ENCODE measurements at regions not wholly inside any gene's neighbourhood (a gene's known extent, or its start where the extent isn't known, plus 50 kb on each side); places are given as distances from the start of the nearest gene placed in this dataset.
"Not testable (repeated sequence)": the region's sequence is repeated elsewhere in the genome, so short reads cannot be mapped to it uniquely, and the experiment has no call there.

DNA sequence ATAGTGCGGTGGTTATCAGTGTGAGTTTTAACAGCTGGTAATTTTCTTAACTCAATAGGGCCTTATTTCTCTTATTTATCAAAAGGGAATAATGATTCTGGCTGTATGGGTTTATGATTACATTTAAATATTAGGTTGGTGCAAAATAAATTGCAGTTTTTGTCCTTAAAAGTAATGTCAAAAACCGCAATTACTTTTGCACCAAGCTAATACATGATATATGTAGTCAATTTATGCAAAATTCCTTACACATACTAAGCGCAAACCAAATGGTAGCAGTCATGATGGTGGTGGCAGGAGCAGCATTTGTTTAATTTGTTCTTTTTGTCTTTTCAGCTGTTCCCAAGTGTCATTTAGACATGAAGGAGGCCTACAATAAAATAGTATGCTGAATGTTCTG lies 1777.1 kb downstream of the OLFM4 start:
- no peak for DNase-seq (ENCODE audit: low read depth)
- TF ChIP-seq, protein P1, sequence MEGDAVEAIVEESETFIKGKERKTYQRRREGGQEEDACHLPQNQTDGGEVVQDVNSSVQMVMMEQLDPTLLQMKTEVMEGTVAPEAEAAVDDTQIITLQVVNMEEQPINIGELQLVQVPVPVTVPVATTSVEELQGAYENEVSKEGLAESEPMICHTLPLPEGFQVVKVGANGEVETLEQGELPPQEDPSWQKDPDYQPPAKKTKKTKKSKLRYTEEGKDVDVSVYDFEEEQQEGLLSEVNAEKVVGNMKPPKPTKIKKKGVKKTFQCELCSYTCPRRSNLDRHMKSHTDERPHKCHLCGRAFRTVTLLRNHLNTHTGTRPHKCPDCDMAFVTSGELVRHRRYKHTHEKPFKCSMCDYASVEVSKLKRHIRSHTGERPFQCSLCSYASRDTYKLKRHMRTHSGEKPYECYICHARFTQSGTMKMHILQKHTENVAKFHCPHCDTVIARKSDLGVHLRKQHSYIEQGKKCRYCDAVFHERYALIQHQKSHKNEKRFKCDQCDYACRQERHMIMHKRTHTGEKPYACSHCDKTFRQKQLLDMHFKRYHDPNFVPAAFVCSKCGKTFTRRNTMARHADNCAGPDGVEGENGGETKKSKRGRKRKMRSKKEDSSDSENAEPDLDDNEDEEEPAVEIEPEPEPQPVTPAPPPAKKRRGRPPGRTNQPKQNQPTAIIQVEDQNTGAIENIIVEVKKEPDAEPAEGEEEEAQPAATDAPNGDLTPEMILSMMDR (IDR thresholded peaks at IDR 0.05; ENCODE audit: low read depth, low read length, missing control alignments) = no peak
- no peak overlapping the region for H3K4me3 ChIP-seq (ENCODE audit: low read depth, low read length)

DNA sequence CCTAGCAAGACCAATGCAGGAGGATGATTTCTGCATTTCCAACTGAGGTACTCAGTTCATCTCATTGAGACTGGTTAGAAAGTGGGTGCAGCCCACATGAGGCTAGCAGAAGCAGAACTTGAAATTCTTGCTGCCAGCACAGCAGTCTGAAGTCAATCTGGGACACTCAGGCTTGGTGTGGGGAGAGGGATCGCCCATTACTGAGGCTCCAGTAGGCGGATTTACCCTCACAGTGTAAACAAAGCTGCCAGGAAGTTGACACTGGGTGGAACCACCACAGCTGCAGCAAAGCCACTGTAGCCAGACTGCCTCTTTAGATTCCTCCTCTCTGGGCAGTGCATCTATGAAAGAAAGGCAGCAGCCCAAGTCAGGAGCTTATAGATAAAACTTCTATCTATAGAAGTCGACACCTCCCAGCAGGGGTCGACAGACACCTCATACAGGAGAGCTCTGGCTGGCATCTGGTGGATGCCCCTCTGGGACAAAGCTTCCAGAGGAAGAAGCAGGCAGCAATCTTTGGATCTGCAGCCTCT lies 1793.4 kb downstream of the OLFM4 start:
- not testable (repeated sequence) for DNase-seq (ENCODE audit: low read depth); H3K4me3 ChIP-seq (ENCODE audit: low read depth, low read length)

DNA sequence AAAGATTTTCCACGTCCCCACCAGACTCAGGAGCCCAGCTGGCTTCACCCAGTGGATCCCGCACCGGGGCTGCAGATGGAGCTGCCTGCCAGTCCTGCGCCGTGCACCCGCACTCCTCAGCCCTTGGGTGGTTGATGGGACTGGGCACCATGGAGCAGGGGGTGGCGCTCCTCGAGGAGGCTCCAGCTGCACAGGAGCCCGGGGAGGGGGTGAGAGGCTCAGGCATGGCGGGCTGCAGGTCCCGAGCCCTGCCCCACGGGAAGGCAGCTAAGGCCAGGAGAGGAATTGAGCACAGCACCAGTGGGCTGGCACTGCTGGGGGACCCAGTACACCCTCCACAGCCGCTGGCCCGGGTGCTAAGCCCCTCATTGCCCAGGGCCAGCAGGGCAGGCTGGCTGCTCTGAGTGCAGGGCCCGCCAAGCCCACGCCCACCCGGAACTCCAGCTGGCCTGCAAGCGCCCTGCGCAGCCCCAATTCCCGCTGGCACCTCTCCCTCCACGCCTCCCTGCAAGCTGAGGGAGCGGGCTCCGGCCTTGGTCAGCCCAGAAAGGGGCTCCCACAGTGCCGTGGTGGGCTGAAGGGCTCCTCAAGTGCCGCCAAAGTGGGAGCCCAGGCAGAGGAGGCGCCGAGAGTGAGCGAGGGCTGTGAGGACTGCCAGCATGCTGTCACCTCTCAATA lies 1800.9 kb downstream of the OLFM4 start:
- H3K4me3 ChIP-seq (ENCODE audit: low read depth, low read length); DNase-seq (ENCODE audit: low read depth): not testable (repeated sequence)

DNA sequence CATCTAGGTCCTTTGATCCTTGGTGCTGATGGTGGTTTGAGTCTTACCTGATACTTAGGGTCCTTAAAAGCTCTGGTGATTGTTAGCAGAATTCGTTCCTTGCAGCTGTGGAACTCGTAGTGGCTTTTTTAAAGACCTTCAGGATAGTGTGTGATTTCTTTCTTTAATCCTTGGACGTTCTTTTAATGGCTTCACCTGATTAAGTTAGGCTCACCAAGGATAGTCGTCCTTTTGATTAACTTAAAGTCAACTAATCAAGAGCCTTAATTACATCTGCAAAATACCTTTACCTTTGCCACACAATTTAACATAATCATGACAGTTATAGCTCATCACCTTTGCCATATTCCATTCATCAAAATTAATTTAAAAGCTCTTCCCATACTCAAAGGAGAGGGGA lies 1807.7 kb downstream of the OLFM4 start:
- H3K4me3 ChIP-seq (ENCODE audit: low read depth, low read length) = no peak overlapping the region
- TF ChIP-seq, protein P1 (IDR thresholded peaks at IDR 0.05; ENCODE audit: low read depth, low read length, missing control alignments) = no peak
- DNase-seq (ENCODE audit: low read depth) = no peak

DNA sequence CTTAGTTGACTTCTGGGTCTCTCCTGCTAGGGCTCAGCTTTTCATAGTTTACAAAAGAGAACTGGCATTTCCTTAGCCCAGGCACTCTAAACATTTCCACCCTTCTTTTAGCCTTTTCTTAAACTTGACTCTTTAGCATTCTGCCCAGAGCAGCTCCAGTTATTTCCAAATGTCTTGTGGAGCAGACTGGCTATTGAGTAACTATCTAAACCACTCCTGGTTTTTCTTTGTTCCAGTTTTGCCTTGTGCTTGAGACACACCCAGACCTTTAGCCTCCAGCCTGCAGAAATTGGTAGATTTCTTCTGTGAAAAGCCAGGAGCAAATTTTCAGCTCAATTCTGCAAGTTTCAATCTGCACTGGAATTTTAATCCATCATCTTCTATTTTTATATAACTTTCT lies 1813.1 kb downstream of the OLFM4 start:
- H3K4me3 ChIP-seq (ENCODE audit: low read depth, low read length) = no peak overlapping the region
- no peak for DNase-seq (ENCODE audit: low read depth)
- TF ChIP-seq, protein P1 (IDR thresholded peaks at IDR 0.05; ENCODE audit: low read depth, low read length, missing control alignments) = no peak

DNA sequence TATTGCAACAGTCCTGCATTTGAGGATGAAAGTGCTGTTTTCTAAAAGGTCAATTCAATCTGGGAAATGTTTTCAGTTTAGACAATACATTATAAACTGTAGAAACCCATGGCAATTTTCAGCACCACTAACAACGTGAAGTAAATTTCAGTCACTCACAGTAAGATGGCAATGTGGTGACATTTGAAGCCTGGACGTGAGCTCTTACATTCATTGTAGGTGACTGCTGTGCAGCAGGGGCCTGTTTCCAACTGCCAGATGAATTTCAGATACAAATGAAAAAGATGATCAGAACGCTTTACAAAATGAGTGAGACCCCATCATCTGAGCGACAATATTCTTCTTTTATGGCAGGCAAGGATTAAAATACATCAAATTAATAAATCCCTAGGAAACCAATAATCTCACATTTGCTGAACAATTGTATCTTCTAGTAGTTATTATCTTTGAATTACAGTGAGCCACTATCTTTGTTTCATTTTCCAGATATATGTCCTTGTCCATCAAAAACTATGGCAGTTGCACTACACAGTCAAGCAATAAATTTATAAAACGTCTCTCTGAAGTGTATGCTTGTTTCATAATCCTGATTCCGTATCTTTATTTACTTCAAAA lies 1816.8 kb downstream of the OLFM4 start:
- TF ChIP-seq, protein P1 (IDR thresholded peaks at IDR 0.05; ENCODE audit: low read depth, low read length, missing control alignments) = no peak
- no peak overlapping the region for H3K4me3 ChIP-seq (ENCODE audit: low read depth, low read length)
- no peak for DNase-seq (ENCODE audit: low read depth)

DNA sequence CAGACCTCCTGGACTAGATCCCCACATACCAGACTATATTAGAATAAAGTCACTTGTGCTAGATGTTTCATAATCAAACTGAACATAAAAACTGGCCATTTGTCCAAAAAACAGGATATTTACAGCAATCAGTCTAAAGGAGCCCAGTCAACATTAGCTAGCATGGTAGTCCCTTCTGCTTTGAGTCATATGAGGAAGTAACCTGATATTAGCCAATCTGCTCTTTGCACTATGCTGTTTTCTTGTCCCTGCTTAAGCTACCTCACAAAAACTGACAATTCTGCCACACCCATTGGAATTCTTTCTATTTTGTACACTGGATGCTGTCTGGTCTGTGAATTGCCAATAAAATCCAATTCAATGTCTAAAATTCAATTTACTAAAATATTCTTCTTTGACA lies 1824.2 kb downstream of the OLFM4 start:
- TF ChIP-seq, protein P1 (IDR thresholded peaks at IDR 0.05; ENCODE audit: low read depth, low read length, missing control alignments) = no peak
- no peak for DNase-seq (ENCODE audit: low read depth)
- H3K4me3 ChIP-seq (ENCODE audit: low read depth, low read length) = no peak overlapping the region

DNA sequence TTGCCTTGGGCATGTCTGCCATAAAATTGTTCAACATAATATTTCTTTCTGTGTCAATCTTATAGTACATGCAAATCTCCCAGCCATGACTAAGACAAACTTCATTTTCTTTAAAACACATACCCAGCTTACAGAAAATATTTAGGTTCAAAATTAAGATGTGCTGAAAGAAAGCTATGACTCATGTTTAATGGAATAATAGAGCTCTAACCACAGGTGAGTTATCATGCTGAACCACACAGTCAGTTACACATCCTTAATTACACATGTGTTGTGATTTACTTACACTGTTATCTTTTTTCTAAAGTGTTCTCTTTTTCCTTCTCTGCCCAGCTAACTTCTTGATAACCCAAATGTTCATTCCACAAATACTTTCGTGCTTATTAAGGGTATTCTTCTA lies 1831.2 kb downstream of the OLFM4 start:
- no peak for DNase-seq (ENCODE audit: low read depth)
- TF ChIP-seq, protein P1 (IDR thresholded peaks at IDR 0.05; ENCODE audit: low read depth, low read length, missing control alignments) = no peak
- no peak overlapping the region for H3K4me3 ChIP-seq (ENCODE audit: low read depth, low read length)
